Fibroblast of peridontal ligament (primary cell): ENCODE measurements at regions not wholly inside any gene's neighbourhood (a gene's known extent, or its start where the extent isn't known, plus 50 kb on each side); places are given as distances from the start of the nearest gene placed in this dataset.

ENCODE experiments used
- DNase-seq: peaks from one replicate; pipeline ENCODE4 v3.0.0-alpha.2; 2010; ENCODE audit errors: extremely low read depth

DNA sequence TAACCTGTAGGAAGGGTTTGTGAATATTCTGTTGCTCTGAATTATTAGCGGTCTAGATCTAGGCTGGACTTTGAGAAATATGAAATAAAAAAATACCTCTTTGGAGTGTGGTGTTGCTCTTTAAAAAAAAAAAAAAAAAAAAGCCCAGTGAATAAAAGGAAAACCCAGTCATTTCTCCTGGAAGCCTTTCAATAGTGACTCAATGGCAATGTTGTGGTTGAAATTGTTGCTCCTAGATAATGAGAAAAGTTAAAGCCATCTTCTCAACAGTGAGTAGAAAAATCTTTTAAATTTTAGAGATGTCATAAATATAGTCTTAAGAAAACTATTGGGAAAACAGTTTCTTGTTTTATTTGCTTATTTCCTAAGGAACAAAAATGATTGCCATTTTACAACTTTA, 135.3 kb downstream of the RFC3 start:
- peak; percentile 92 for DNase-seq

DNA sequence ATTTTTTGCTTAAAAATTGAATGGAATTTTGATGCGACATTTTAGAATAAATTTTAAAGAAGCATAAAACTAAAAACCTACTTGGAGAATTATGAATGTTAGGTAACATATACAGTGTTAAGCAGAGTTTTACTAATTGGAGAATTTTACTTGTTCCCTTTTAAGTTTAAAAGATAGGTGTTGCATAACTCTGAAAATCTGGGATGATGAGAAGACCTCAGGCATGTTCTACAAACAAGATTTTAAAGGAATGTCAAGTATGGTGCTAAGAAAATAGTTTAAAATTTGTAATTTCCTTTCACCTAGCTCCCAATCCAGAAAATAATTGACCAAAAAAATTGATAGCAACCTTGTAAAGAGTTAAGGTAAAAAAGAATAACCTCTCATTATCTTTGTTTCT, 135.8 kb downstream of the RFC3 start:
- no peak for DNase-seq

DNA sequence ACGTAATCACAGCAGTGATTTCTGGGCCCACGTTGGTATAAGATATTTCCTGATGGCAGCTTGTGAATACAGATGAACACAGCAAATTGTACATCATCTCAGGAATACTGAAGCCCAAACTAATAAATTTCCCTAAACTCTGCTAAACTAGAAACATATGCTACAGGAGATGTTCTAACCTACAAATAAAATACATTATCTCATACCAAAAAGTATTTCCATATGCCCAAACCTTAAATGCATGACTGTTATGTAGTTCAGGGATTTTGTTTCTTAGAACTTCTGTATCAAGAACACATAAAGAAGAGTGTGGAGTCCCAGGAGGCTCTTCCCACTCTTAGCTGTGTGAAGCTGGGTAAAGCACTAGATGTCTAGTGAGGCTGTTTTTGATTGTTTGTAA, 138.4 kb downstream of the RFC3 start:
- DNase-seq = no peak

DNA sequence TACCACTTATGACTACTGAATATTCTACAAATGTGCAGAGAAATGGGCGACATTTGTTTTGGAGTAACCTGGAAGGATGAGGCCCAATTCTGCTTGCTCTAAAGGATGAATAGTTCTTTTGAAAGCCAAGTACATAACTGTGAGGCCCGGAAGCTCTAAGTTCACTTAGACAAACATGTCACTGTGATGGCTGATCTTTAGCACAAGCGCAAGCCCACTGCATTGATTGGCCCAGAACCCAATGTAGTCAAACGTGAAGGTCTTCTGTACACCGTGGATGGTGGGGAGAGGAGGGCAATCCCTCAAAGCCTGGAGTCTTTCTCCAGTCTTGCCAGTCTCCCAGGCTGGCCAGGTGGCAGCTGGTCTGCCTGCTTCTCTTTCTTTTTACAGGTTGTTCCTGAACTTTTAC, 139.6 kb downstream of the RFC3 start:
- DNase-seq = no peak

DNA sequence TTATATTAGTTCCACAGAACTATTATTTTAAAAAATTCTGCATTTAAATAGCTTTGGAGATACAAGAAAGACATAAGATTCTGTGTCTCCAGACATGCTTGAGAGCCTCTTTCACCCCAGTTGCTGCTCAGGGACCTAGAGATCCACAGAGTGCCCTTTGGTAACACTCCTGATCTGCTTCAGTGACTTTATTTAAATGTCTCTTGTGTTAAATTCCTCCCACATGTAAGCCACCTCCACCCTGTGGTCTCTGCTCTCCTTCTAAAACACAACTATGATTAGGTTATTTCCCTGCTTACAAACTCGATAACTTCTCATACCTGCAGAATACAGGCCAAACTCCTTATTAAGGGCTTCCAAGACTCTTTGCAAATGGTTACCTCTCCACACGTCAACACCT, 141.0 kb downstream of the RFC3 start:
- DNase-seq = no peak

DNA sequence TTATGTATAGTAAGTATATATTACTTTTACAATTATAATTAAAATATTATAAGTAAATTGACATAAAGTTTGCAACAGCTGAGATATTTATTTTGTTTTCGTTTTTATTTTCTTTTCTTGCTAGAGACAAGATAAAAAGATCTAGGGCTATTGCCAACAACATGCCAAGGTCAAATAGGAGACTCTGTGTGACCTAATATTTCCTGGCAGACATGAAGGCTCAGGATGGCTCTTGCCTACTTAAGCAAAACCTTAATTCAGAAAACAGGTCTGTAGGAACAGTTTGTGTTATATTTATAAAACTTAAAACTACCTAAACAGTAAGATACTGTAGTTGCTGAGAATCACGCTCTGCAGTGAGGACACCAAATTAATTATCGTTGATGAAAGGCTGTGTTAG, 145.2 kb downstream of the RFC3 start:
- no peak for DNase-seq

DNA sequence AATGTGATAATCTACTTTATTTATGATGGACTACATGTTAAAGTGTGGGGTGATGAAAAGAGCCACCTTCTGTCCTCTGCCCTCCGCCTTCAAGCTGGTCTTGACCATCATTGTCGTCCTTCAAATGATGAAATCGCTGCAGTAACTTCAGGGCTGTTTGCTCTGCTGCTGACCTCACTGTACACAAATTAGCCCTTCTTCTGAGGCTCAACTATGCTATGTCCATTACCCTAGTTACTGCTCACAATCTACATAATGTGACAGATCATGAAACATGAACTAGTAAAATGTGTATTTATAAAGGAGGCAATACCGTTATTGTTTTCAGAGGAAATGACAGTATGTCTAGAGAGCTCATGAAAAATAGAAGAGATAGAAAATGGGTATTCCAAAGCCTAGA, 145.9 kb downstream of the RFC3 start:
- no peak for DNase-seq

DNA sequence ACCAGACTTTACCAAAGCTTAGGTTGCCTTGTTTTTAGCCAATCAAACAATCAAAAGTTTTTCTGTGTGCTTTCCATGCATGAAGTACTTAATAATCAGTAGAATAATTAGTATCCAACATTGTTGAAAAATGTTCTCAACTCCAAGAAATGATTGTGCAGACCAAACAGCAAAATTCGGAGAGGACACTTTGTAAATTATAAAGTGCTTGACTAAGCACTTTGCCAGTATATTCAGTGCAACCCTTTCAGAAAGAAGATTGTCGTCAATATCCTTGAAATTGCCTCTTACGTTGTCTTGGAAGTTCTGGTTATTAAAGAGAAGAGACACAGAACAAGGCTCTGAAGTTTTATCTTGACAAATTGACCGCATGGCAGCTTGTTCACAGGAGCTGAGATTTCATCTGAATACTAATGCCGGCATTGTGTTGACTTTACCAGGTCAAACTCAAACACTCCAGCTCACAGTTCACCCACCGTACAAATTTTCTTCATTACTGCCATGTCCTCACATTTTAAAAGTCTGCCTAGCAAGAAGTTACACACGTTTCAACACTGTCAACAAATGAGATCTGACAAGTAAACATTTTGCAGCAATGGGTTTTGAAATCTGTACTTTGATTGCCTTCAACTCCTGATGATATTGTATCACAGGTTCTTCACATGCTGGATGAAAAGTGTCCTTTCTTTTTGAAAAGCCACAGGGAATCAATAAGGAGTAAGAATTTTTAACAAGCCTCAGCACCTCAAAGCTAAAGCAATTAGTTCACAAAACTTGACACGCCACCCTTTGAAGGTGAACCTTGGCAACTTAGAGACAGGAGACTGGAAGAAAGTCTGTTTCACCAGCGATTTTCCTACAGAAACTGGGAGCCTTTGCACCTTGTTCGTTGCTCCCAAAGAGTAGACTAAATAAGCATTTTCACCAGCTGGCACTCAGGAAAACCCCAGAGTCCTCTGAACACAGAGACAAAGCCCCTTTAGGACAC, 150.9 kb downstream of the RFC3 start:
- DNase-seq = no peak

DNA sequence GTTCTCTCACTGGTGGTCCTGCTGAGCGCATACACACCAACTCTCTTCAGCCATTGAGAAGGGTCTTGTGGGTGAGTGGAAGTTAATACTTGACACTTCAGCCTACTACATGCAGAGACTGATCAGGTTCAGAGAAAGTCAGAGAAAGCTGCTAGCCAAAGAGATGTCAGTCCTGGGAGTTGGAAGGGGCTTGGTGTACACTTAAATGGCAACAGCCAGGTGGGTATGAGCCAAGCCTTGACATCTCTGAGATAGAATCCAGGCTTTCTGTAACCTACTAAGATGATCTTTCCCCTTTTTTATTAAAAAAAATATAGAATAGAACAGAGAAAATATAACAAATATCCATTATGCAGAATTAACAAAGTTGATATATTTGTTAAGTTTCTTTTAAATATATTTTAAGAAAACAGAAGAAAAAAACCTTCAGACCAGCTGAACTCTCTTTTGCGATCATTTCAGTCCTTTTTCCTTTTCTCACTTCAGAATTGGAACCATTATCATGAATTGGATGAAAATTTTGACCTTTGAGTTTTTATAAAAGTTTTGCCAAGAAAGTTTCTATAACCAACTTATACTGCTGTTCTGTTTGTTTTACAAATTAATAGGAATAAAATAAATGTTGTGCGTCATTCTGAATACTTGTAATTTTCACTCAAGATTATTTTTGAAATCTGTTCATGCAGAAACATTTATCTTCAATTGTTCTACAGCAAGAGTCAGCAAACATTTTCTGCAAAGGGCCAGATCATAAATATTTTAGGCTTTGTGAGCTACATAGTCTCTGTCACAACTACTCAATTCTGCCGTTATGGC, 153.0 kb downstream of the RFC3 start:
- DNase-seq = no peak

DNA sequence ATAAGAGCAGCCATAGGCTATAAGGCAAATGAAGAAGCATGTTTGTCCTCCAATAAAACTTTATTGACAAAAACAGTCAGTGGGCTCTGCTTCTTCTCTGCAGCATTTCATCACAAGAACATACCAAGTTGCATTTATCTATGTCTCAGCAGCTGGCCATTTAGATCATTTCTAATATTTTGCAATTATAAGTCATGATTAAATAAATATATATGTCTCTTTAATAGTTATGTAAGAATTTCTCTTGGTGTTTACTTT, 153.5 kb downstream of the RFC3 start:
- DNase-seq = no peak

DNA sequence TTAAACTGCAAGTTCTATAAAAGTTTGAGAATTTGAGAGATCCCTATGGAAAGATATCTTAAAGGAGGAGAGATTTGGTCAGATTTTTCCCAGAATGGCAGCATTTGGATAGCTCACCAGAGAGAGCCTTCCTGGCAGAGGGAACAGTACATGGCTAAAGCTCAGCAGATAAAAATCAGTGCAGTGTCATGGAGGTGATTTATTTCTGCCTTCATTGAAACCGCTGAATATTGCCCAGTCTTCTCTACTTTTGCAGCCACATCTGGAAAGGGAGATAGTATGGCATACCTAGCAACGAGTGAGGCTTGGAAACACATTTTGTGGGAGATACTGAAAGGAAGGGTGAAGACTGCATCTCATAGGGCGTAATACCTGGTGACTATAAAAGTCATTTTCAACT, 155.2 kb downstream of the RFC3 start:
- no peak for DNase-seq

DNA sequence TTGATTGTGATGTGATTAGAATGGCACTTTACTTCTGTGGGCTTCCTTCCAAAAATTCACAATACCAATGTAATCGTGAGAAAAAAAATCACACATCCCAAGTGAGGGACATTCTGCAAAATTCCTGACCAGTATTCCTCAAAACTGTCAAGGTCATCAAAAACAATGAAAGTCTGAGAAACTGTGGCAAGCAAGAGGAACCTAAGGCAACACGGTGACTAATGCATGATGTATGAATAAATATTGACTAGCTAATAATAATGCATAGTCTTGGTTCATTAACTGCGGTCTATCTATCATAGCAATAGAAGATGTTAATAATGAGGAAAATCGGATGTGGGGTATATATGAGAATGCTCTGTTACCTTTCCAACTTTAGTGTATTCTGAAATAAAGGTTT, 159.0 kb downstream of the RFC3 start:
- DNase-seq = no peak

DNA sequence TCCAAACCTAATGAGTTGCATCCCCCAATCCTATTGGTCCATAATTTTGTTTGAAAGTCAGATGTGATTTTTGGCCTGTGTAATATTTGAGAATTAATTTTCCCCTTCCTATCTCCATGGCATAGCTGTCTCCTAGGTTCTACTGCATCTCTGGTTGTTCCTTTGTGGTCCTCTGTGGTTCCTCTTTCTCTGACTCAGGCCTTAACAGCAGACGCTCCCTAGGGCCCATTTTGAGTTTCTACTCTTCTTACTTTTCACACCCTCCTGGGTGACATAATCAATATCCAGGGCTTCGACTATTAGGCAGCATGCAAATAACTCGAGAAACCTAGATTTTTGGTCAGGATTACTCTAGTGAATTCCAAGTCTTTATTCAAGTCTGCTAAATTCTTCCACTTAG, 160.7 kb downstream of the RFC3 start:
- DNase-seq = no peak

DNA sequence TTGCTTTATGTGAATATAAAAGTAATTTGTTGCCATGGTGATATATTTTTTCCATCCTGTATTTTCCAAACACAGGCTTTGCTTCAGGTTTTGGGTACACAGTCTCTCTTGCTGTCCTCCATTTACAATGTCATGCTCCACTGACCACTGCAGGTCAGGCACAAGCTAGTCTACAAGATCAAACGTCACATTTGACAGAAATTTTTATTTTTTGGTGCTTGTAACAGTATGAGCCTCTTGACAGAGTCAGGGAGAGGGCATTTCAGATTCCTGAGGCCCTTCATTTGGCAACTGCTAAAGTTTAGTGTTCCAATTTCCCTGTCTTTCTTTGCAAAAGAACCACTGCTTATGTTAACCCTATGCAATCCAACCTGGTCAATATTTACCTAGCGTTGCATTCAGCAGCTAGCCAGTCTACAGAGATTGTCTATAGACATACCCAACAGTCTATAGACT, 175.0 kb downstream of the RFC3 start:
- DNase-seq = peak; percentile 10

DNA sequence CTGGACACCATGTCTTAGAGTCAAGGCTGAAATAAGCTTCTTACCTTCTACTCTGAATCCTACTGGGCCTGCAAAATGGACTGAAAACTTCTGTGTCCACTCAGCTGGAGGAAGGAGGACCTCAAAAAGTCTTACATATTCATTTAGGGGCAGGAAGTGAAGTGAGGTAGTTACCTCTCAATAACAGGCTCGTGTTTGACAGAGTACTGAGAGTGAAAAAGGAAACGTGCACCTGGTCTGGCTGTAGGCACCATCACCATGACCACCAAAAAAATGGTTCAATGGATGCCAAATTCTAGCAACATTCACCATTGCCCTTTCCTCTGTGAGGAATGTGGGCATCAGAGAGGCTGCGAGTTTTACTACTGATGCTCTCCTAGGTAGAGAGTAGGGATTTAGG, 176.2 kb downstream of the RFC3 start:
- DNase-seq = no peak

DNA sequence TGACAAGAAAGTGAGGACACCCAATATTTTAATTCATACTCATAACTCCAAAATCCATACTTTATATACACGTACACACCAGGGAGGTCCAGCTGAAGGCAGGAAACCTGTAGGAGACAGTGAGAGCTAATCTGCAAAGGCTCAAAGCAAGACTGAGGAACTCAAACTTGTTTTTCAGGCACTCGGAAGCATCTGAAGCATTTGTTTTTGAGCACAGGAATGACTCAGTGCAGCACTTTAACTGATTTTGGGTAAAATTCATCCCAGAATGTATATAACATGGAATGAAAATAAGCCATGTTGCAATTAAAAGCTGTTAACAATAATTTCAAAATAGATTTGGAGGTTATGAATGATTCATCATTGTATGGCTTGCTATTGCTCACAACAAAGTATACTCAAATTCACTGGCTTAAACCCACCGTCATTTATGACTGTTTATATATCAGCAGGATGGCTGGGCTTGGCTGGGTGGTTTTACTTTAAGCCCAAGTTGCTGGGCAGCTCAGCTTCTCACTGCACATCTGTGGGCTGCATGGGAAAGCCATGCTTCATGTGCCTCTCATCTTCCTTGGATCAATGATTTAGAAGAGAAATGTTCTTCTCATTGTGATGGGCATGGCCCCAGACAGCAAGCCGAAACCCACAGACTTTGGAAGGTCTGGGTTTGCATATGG, 177.0 kb downstream of the RFC3 start:
- peak; percentile 29 for DNase-seq

DNA sequence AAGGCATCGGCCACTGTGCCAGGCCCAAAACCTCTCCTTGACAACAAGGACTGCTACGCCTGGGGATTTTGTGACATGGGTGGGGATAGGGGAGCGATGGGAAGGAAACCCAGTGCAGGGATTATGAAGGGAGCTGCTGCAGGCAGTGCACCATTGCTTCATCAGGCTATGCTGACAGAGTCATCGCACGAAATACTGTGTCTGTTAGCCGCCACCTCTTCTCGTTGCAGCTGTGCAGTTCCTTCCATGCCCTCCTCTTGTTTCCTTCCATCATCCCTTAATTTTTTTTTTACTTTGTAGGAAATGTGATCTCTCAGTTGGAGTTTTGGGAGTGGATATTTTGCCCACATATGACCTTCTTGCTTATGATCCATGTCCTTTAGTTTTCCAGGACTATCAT, 178.7 kb downstream of the RFC3 start:
- no peak for DNase-seq

DNA sequence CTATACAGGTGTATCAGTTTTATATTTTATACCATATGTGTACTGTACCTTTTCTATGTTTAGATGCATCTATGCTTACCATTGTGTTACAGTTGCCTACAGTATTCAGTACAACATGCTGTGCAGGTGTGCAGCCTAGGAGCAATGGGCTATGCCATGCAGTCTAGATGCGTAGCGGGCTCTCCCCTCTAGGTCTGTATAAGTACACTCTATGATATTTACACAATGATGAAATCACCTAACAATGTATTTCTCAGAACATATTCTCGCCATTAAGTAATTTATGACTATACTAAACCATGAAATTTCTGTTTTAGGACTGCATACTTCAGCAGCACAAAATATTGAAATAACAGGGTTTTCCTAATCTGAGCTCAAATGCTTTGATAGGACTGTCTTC, 179.6 kb downstream of the RFC3 start:
- DNase-seq = no peak

DNA sequence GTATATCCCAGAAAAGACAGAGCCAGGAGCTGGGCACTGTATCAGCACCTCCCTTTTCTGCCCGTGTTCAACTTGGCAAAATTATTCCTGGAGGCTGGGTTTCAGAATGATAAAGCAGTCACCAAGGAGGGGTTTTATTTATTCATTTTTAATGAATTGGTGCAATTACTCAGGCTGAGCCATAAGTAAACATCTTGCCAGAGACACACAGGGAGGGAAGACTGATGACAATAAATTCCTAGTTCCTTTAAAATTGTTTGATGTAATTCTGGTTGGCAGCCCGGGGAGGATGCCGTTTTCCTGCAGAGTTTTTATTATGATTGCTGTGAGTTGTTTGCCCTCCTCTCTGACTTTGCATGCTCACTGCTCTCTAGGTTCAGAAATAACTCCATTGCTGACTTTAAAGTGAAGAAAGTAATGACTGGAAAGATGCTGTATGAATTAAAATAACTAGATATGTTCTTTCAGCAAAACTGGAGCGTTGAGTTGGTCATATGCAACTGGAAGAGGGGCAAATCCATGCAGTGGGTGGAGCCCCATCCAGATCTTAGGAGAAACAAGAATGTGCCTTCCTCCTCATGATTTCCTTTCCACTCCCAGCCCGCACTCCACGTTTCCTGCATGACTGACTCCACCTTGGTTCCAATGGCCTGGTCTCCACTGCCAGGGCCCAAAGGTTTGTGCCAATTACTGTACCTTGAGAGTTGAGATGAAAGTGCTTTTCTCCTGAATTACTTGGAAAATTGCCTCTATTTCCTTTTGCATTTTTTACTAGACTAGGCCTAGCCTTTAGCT, 182.1 kb downstream of the RFC3 start:
- no peak for DNase-seq

DNA sequence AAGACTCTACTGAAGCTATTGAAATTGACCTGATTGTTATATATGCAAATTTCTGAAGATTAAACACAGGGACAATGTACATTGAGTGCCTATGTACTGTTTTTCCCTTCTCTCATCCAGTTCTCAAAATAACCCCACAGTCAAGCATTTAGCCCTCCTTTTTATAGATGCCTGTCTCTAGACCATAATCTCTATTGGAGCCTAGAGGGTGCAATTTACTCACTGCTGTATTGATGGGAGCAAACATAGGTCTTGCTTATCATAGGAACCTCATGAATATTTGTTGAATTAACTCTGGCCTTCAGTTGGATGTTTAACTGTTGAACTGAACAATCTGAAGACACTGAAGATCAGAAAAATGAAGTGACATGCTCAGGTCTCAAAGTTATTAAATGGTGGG, 183.0 kb downstream of the RFC3 start:
- DNase-seq = no peak

DNA sequence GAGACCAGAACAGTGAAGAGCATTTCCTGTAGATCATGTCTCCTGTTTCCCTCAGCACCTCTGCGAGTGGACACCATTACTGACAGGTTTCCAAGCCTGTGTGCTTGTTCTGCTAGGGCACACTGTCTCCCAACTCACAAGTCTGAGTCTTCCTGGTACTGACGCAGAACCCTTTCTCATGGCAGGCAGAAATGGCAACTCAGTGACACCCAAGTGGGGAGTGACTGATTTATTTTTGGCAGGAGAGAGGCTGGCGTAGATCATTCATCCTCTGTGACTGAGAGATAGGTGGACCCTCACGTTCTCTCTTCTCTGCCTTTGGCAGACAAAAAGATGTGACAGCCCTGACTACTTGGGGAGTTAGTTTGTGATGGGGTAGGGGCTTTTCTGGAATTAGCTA, 183.4 kb downstream of the RFC3 start:
- no peak for DNase-seq

DNA sequence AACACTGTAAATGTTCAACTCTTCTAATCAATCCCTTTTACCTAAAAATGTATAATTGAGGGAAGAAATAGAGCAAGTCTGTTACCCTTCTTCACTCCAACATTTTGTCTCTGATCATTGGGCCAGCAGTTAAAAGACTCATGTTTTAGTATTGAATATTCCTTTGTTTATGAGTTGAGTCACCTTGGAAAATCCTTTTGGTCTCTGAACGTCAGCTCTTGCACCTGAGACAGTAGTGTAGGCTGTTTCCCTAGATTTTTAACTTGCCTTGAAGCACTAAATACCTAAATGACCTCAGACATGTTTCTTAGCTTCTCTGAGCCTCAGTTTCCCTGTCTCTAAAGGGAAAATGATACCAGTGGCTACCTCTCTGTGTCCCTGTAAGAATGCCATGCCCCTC, 184.2 kb downstream of the RFC3 start:
- DNase-seq = no peak
